Germinal center (tissue), 1 donor: ENCODE measurements at regions not wholly inside any gene's neighbourhood (a gene's known extent, or its start where the extent isn't known, plus 50 kb on each side); places are given as distances from the start of the nearest gene placed in this dataset.

Experiments
- DNase-seq: peaks from one replicate; pipeline ENCODE4 v3.0.0; 2012; ENCODE audit warnings: mixed read lengths, low spot score

GRCh38 chr10:108689891-108690290 is 1233.4 kb downstream of the XPNPEP1 start:
- no peak for DNase-seq

GRCh38 chr10:108688314-108688713 is 1235.0 kb downstream of the XPNPEP1 start:
- DNase-seq = no peak

- DNase-seq = no peak
These were observed 1237.3 kb downstream of the XPNPEP1 start for GRCh38 chr10:108685863-108686531.

- no peak for DNase-seq
These were observed 1238.9 kb downstream of the XPNPEP1 start for GRCh38 chr10:108684431-108684830.

GRCh38 chr10:108673741-108674140 is 1249.6 kb downstream of the XPNPEP1 start:
- DNase-seq = no peak

GRCh38 chr10:108663587-108663986 is 1259.7 kb downstream of the XPNPEP1 start:
- no peak for DNase-seq

GRCh38 chr10:108662975-108663374 is 1260.3 kb downstream of the XPNPEP1 start:
- no peak for DNase-seq

- DNase-seq = no peak
These were observed 1268.3 kb downstream of the XPNPEP1 start for GRCh38 chr10:108655057-108655456.

- DNase-seq = no peak
These were observed 1269.8 kb downstream of the XPNPEP1 start for GRCh38 chr10:108653531-108653930.

GRCh38 chr10:108639010-108639409 is 1284.3 kb downstream of the XPNPEP1 start:
- DNase-seq = no peak

GRCh38 chr10:108638225-108638624 is 1285.1 kb downstream of the XPNPEP1 start:
- no peak for DNase-seq

GRCh38 chr10:108633046-108633445 is 1290.3 kb downstream of the XPNPEP1 start:
- no peak for DNase-seq

GRCh38 chr10:108632144-108632543 is 1291.2 kb downstream of the XPNPEP1 start:
- DNase-seq = no peak

GRCh38 chr10:108631332-108631731 is 1292.0 kb downstream of the XPNPEP1 start:
- no peak for DNase-seq

GRCh38 chr10:108629834-108630233 is 1293.5 kb downstream of the XPNPEP1 start:
- no peak for DNase-seq

- no peak for DNase-seq
These were observed 1299.3 kb downstream of the XPNPEP1 start for GRCh38 chr10:108624052-108624451.

GRCh38 chr10:108620821-108621534 is 1302.3 kb downstream of the XPNPEP1 start:
- no peak for DNase-seq

- no peak for DNase-seq
These were observed 1306.6 kb downstream of the XPNPEP1 start for GRCh38 chr10:108616559-108617285.

- DNase-seq = no peak
These were observed 1307.6 kb downstream of the XPNPEP1 start for GRCh38 chr10:108615576-108616320.

GRCh38 chr10:108612485-108612884 is 1310.8 kb downstream of the XPNPEP1 start:
- DNase-seq = no peak

- no peak for DNase-seq
These were observed 1314.5 kb downstream of the XPNPEP1 start for GRCh38 chr10:108608860-108609259.

GRCh38 chr10:108601851-108602250 is 1321.5 kb downstream of the XPNPEP1 start:
- DNase-seq = no peak
